NCI-H510A treated with DMSO at 0.1 percent for 48 hours (cell line): ENCODE measurements at regions not wholly inside any gene's neighbourhood (a gene's known extent, or its start where the extent isn't known, plus 50 kb on each side); places are given as distances from the start of the nearest gene placed in this dataset.
"Not testable (repeated sequence)": the region's sequence is repeated elsewhere in the genome, so short reads cannot be mapped to it uniquely, and the experiment has no call there.

Source experiments
- DNase-seq: peaks from one replicate; lab custom pipeline; 2025; lab: John Stamatoyannopoulos, UW

DNA sequence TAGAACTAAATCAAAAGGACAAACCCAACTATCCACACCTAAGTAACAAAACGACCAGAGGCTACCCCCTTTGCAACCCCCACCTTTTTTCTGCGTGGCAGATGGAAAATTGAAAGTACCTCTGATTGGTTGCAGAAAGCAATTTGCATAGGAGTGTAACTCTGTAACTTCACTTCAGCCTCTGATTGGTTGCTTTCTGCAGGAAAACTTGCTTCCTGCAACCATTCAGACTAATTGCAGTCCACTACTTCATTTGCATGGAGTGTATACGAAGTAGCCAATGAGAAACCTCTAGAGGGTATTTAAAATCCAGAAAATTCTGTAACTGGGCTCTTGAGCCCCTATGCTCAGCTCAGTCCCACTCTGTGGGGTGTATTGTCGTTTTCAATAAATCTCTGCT is 129.1 kb upstream of the OLIG3 start:
- no peak for DNase-seq

- no peak for DNase-seq
Observed at GRCh38 chr6:137625100-137625661, 131.0 kb upstream of the OLIG3 start.

DNA sequence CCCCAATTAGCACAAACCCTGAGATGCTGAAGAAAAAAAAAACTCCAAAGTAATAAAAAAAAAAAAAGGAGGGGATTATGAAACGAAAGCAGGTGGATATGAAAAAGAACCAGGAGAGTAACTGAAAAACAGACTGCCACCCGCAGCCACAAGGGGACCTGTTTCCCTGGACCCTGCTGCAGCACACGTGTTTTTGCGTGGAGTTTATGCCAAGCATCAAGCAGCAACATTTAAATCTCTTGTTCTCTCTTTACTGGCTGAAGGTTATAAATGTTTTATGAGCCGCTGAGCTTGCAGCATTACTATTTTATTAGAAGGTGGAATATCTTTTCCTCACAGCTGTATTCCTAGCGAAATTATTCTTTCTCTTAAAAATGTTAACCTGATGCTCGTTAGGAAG is 131.6 kb upstream of the OLIG3 start:
- DNase-seq: no peak

GRCh38 chr6:137630666-137631065 is 136.5 kb upstream of the OLIG3 start:
- DNase-seq: no peak

DNA sequence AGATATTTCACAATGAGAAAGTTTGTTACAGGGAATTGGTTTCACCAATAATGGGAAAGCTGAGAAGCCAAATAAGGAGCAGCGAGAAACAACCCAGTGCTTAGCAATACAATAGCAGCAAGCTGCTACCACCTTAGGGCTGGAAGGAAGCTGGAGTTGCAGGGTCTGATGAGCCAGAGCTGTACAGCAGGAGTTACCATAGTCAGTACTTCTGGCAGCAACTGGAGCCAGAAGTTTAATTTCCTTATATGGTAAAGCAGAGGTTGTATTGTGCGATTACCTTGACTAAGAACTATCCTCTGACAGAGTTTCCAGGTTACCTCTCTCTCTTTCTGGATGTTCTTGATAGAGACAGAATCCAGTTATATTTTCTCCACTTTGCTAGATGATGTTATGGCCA is 137.1 kb upstream of the OLIG3 start:
- DNase-seq: no peak

- DNase-seq: not testable (repeated sequence)
Observed at GRCh38 chr6:137634177-137634576, 140.0 kb upstream of the OLIG3 start.

DNA sequence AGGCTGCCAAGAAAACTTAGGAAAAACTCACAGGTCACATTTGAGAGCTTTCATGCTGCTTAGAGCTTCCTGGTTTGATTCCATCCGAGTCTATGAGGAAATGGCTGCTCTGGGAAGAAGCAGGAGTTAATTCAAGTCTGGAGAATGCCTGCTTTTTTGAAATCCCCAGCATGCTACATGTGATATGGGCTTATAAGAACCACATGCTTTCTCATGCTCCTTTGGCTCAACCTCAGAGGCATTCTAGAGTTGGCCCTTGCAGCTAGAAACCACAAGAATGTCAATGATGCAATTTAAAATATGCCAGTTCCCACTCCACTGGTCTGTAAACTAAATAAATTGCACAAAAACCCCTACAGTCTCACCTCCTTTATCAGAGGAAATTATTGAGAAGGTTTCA is 142.9 kb upstream of the OLIG3 start:
- DNase-seq: no peak

DNA sequence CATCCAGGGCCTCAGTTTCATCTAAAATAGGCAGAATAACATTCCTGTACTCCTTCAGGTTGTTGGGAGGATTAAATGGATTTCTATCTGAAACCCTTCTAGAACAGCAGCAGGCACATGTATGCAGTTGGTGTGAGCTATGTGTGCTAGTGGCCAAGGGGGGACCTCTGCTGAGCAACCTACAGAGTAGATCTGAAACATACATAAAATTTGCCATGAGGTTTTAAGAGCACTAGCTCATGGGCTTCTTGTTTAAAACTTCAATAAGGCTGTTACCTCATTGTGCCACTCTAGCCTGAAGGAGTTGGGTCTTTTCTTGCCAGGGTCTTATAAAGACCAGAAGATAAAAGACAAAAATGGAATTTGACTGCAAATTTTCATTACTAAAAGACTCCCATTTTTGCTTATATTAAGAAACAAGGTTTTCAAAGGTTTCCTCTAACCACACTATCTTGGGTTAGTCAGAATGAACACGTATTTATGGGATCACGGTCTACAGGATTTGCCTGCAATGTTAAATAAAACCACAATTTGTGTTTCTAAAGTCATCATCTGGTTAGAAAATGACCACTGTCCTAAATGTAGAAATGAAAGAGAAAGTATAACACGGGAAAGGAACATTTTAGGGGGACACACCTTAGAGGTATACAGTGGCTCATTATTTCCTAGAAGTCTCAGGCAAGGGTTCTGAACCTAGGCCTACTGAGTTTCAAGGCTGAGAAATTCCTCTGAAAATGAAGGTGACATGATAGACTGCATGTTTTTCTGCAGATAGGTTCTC is 144.9 kb upstream of the OLIG3 start:
- DNase-seq: no peak

GRCh38 chr6:137640086-137640485 is 145.9 kb upstream of the OLIG3 start:
- DNase-seq: no peak

GRCh38 chr6:137641474-137642077 is 147.4 kb upstream of the OLIG3 start:
- DNase-seq: peak; percentile 40

- not testable (repeated sequence) for DNase-seq
Observed at GRCh38 chr6:137643210-137643609, 149.0 kb upstream of the OLIG3 start.

- not testable (repeated sequence) for DNase-seq
Observed at GRCh38 chr6:137643644-137644043, 149.4 kb upstream of the OLIG3 start.

DNA sequence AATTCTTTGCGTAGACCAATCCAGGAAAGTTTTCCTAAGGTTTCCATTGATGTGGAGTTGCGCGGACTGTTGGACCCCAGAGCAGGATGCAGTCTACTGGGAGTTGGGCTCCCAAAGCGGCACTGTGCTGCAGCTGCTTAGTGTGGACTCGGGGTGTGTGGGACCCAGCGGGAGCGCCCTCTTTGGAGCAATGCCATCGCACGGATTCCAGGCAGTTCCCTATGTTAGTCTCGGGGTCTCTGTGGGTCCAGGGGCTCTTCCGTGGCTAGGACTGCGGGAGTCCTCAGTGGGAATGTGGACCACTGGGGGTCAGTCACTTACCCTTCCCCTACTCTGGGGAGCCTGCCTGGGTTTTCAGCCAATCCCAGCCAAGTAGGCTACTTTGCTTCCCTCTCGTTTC is 151.7 kb upstream of the OLIG3 start:
- DNase-seq: no peak

GRCh38 chr6:137646484-137646883 is 152.3 kb upstream of the OLIG3 start:
- DNase-seq: no peak

- DNase-seq: no peak
Observed at GRCh38 chr6:137647762-137648447, 153.7 kb upstream of the OLIG3 start.

- DNase-seq: no peak
Observed at GRCh38 chr6:137650720-137651119, 156.5 kb upstream of the OLIG3 start.

GRCh38 chr6:137651178-137651577 is 157.0 kb upstream of the OLIG3 start:
- DNase-seq: no peak

- DNase-seq: no peak
Observed at GRCh38 chr6:137651591-137652335, 157.6 kb upstream of the OLIG3 start.

DNA sequence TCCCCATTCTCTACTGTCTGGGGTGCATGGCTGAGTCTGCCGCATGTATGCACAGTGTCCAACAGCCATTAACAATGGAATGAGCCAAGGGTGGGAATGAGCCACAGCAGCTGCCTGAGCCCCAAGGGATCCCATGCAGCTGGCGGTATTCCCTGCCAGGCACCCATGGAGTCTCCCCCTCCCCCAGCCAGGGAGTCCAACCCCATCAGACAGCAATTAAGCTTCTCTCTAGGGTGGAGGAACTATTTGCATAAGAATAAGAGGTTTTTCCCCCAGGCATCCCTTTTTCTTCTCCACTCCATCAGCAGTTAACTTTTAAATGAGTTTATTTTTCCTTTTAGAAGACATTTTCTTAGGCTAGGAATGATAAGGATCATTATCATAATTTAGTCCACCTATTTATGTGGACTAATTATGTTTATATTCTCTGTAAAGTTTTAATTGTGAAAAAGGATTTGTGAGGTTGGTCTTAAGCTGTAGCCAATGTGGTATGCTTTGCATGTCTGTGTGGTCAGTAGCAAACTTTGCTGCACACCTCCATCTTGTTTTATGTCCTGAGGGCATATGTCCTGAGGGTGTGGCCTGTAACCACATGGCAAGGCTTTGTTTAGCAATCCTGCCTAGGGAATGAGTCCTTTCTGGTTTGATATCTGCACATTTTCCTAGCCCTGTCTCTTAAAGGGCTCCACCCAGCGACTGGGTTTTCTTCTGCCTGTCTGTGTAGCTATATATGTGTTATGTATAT is 158.9 kb upstream of the OLIG3 start:
- DNase-seq: no peak

- no peak for DNase-seq
Observed at GRCh38 chr6:137653706-137654059, 159.5 kb upstream of the OLIG3 start.

- no peak for DNase-seq
Observed at GRCh38 chr6:137654365-137654981, 160.3 kb upstream of the OLIG3 start.
